Muscle layer of duodenum (tissue), 2 donors: ENCODE measurements at regions not wholly inside any gene's neighbourhood (a gene's known extent, or its start where the extent isn't known, plus 50 kb on each side); places are given as distances from the start of the nearest gene placed in this dataset.

Source experiments
- H3K27ac ChIP-seq: one replicate; pipeline ENCODE4 v1.7.0; 2013; ENCODE audit warnings: mild to moderate bottlenecking, low read length
- H3K27me3 ChIP-seq: one replicate; pipeline ENCODE4 v1.7.0; 2013; ENCODE audit warnings: low read depth, mild to moderate bottlenecking, control low read depth, low read length
- H3K36me3 ChIP-seq, 2 donors: one replicate each; pipeline ENCODE4 v1.7.0; 2013; ENCODE audit warnings: low read length in 2 of 2, control low read depth in 1 of 2, mild to moderate bottlenecking in 1 of 2; ENCODE audit not compliant: insufficient read depth in 2 of 2, control insufficient read depth in 1 of 2
- H3K4me1 ChIP-seq, 2 donors: one replicate each; pipeline ENCODE4 v1.7.0; 2013; ENCODE audit warnings: low read length in 2 of 2, mild to moderate bottlenecking in 2 of 2, control low read depth in 1 of 2, moderate library complexity in 1 of 2; ENCODE audit not compliant: insufficient read depth in 2 of 2, control insufficient read depth in 1 of 2
- H3K4me3 ChIP-seq, 2 donors: one replicate each; pipeline ENCODE4 v1.7.0; 2013; ENCODE audit warnings: low read length in 2 of 2, low read depth in 1 of 2, mild to moderate bottlenecking in 1 of 2
- H3K9me3 ChIP-seq, 2 donors: one replicate each; pipeline ENCODE4 v1.7.0; 2013; ENCODE audit warnings: low read length in 2 of 2, control low read depth in 1 of 2, mild to moderate bottlenecking in 1 of 2; ENCODE audit not compliant: control insufficient read depth in 1 of 2
- donor health status: healthy.

- Histone ChIP-seq H3K36me3 (no peaks in the 10 kb centered on the region), H3K4me1 (no peaks in the 10 kb centered on the region), H3K9me3 (no peaks in the 10 kb centered on the region), H3K27ac (no peak overlapping the region), H3K27me3 (no peaks in the 10 kb centered on the region), H3K4me3 (no peak overlapping the region)
These were observed 122.6 kb upstream of the NOX3 start for GRCh38 chr6:155578251-155578650.

- Histone ChIP-seq H3K4me3 (no peak overlapping the region), H3K4me1 (no peaks in the 10 kb centered on the region), H3K36me3 (no peaks in the 10 kb centered on the region)
These were observed 106.3 kb upstream of the NOX3 start for GRCh38 chr6:155561966-155562364.

GRCh38 chr6:155561257-155561965 lies 105.8 kb upstream of the NOX3 start:
- Histone ChIP-seq H3K27me3 (no peaks in the 10 kb centered on the region), H3K9me3 (peaks cover 0 to 3% of the 10 kb centered on the region in 2 donors), H3K4me3 (no peak overlapping the region), H3K27ac (no peak overlapping the region), H3K4me1 (no peaks in the 10 kb centered on the region), H3K36me3 (no peaks in the 10 kb centered on the region)

More at GRCh38 chr6:155561966-155562364, 106.3 kb upstream of the NOX3 start:
- no peaks in the 10 kb centered on the region for H3K27me3 ChIP-seq
- no peak overlapping the region for H3K27ac ChIP-seq
- H3K9me3 ChIP-seq, result peaks cover 0 to 3% of the 10 kb centered on the region in 2 donors

GRCh38 chr6:155549928-155550327 lies 94.3 kb upstream of the NOX3 start:
- H3K4me1 ChIP-seq, result no peaks in the 10 kb centered on the region
- H3K4me3 ChIP-seq, result no peak overlapping the region
- H3K27me3 ChIP-seq, result no peaks in the 10 kb centered on the region
- no peaks in the 10 kb centered on the region for H3K9me3 ChIP-seq
- H3K27ac ChIP-seq, result no peak overlapping the region
- H3K36me3 ChIP-seq, result no peaks in the 10 kb centered on the region

- H3K27ac ChIP-seq, result no peak overlapping the region
- H3K27me3 ChIP-seq, result no peaks in the 10 kb centered on the region
- H3K9me3 ChIP-seq, result no peaks in the 10 kb centered on the region
- no peaks in the 10 kb centered on the region for H3K36me3 ChIP-seq
- H3K4me3 ChIP-seq, result no peak overlapping the region
- no peaks in the 10 kb centered on the region for H3K4me1 ChIP-seq
These were observed 93.6 kb upstream of the NOX3 start for GRCh38 chr6:155549028-155549798.

GRCh38 chr6:155548576-155548975 lies 92.9 kb upstream of the NOX3 start:
- H3K4me3 ChIP-seq, result no peak overlapping the region
- no peak overlapping the region for H3K27ac ChIP-seq
- H3K4me1 ChIP-seq, result no peaks in the 10 kb centered on the region
- H3K27me3 ChIP-seq, result no peaks in the 10 kb centered on the region
- no peaks in the 10 kb centered on the region for H3K9me3 ChIP-seq
- no peaks in the 10 kb centered on the region for H3K36me3 ChIP-seq

GRCh38 chr6:155544677-155545076 lies 89.0 kb upstream of the NOX3 start:
- Histone ChIP-seq H3K27ac (no peak overlapping the region), H3K9me3 (no peaks in the 10 kb centered on the region), H3K4me3 (no peak overlapping the region), H3K4me1 (no peaks in the 10 kb centered on the region), H3K27me3 (no peaks in the 10 kb centered on the region), H3K36me3 (no peaks in the 10 kb centered on the region)

- Histone ChIP-seq H3K9me3 (no peaks in the 10 kb centered on the region), H3K27ac (no peak overlapping the region), H3K4me3 (no peak overlapping the region), H3K36me3 (no peaks in the 10 kb centered on the region), H3K27me3 (no peaks in the 10 kb centered on the region), H3K4me1 (no peaks in the 10 kb centered on the region)
These were observed 87.7 kb upstream of the NOX3 start for GRCh38 chr6:155543166-155543847.

GRCh38 chr6:155542036-155542435 lies 86.4 kb upstream of the NOX3 start:
- Histone ChIP-seq H3K36me3 (no peaks in the 10 kb centered on the region), H3K27ac (no peak overlapping the region), H3K9me3 (no peaks in the 10 kb centered on the region), H3K4me1 (no peaks in the 10 kb centered on the region), H3K4me3 (no peak overlapping the region), H3K27me3 (no peaks in the 10 kb centered on the region)

GRCh38 chr6:155538708-155539390 lies 83.2 kb upstream of the NOX3 start:
- H3K27ac ChIP-seq, result no peak overlapping the region
- H3K27me3 ChIP-seq, result no peaks in the 10 kb centered on the region
- peaks cover 0 to 11% of the 10 kb centered on the region in 2 donors for H3K9me3 ChIP-seq
- H3K36me3 ChIP-seq, result no peaks in the 10 kb centered on the region
- no peaks in the 10 kb centered on the region for H3K4me1 ChIP-seq
- H3K4me3 ChIP-seq, result no peak overlapping the region

- no peak overlapping the region for H3K27ac ChIP-seq
- no peak overlapping the region for H3K4me3 ChIP-seq
- H3K27me3 ChIP-seq, result no peaks in the 10 kb centered on the region
- H3K36me3 ChIP-seq, result no peaks in the 10 kb centered on the region
- H3K4me1 ChIP-seq, result no peaks in the 10 kb centered on the region
- H3K9me3 ChIP-seq, result peaks cover 0 to 13% of the 10 kb centered on the region in 2 donors
These were observed 79.0 kb upstream of the NOX3 start for GRCh38 chr6:155534678-155535077.
